NB4 (cell line): ENCODE measurements at regions not wholly inside any gene's neighbourhood (a gene's known extent, or its start where the extent isn't known, plus 50 kb on each side); places are given as distances from the start of the nearest gene placed in this dataset.
A peak's percentile ranks its signal among the peaks of the same experiment; 100 is the strongest.

Source experiments
- DNase-seq: peaks from one replicate; pipeline ENCODE4 v3.0.0; 2010; ENCODE audit warnings: low read depth
- H3K4me3 ChIP-seq: one replicate; pipeline ENCODE4 v1.5.1; 2011; ENCODE audit warnings: mild to moderate bottlenecking, low read depth, low read length, moderate library complexity
- CTCF ChIP-seq: IDR thresholded peaks from one replicate; pipeline ENCODE4 v1.5.1; 2012; ENCODE audit warnings: low read depth, low read length
- MYC ChIP-seq: IDR thresholded peaks from 2 replicates; pipeline ENCODE4 v1.6.1; 2011; ENCODE audit warnings: low read depth, low read length
- POLR2A ChIP-seq: IDR thresholded peaks from 2 replicates; pipeline ENCODE4 v1.6.1; 2011; ENCODE audit warnings: mild to moderate bottlenecking; ENCODE audit not compliant: insufficient read length; ENCODE audit errors: extremely low read depth
- TF ChIP-seq, protein P1 (sequence below): IDR thresholded peaks from 2 replicates; pipeline ENCODE4 v1.6.1; 2011; ENCODE audit warnings: low read depth, low read length

- DNase-seq: no peak
- TF ChIP-seq POLR2A (no peak), CTCF (no peak), MYC (no peak)
- no peak overlapping the region for H3K4me3 ChIP-seq
Measured at GRCh38 chr7:106606120-106606519, 54.8 kb downstream of the CCDC71L start.

DNA sequence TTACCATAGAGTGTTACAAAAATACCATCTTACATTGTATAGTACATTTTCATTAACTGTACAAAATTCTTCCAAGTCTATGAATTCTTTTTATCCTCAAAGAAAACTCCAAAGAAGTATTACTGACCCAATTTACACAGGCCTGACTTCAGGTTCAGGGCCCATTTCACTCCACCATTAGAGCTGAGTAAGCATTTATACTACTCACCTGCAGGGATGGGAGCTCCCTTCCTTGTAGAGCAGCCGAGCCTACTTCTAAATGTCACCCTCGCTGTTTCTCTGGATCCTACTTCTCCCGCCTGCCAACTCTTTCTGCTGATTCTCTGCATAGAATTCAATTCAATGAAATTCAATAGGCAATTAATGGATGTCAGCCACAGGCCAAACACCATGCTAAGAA, 56.0 kb downstream of the CCDC71L start:
- TF ChIP-seq MYC: no peak
- TF ChIP-seq CTCF: no peak
- no peak for TF ChIP-seq POLR2A
- TF ChIP-seq, protein P1, sequence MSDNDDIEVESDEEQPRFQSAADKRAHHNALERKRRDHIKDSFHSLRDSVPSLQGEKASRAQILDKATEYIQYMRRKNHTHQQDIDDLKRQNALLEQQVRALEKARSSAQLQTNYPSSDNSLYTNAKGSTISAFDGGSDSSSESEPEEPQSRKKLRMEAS: no peak
- no peak overlapping the region for H3K4me3 ChIP-seq
- DNase-seq: no peak

DNA sequence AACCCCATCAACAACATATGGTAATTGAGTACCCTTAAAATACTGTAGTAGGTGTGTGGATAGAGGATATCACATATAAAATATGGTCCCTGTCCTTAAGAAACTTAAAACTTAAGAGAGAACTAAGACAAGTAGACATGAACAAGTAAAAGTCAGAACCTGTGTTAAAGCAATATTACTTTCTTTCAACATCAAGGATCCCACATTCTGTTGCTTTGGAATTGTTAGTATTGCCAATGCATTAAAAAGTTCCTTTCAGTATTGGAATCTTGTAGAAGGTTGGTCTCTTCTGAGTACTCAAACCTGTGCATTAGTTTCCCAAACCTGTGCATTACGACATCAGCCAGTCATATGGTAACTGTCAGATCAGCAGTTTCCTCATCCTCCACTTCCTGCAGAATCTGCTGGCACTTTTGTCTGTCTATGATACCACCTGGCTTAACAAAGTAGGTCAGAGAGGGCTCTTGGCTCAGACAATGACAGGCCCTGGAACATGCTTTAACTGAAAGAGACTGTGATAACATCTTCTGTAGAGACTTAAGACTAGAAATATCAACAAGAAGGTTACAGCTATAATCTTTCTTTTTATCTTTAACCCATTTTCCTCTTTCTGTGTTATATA, 56.5 kb downstream of the CCDC71L start:
- peak; percentile 32 for DNase-seq
- TF ChIP-seq, protein P1: peak; percentile 47; the same call in 1 of the 2 replicates
- no peak for TF ChIP-seq CTCF
- H3K4me3 ChIP-seq: no peak overlapping the region

DNA sequence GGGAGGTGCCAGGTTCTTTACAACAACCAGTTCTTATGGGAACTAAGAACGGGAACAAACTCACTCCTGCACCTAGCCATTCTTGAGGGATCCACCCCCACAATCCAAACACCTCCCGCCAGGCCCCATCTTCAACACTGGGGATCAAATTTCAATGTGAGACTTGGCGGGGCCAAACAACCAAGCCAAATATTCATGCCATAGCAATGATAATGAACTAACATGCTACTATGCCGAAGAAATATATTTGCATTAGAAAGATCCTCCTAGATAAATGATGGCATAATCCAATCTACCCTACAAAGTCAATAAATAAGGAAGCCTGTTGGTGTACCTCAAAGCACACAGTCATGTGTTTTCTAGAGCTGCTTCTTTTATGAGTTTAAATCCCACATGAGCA, 57.6 kb downstream of the CCDC71L start:
- H3K4me3 ChIP-seq: no peak overlapping the region
- no peak for DNase-seq
- TF ChIP-seq, protein P1: no peak
- TF ChIP-seq MYC (no peak), POLR2A (no peak), CTCF (no peak)

GRCh38 chr7:106602062-106602461, 58.9 kb downstream of the CCDC71L start:
- TF ChIP-seq MYC (no peak), CTCF (no peak), POLR2A (no peak)
- TF ChIP-seq, protein P1: no peak
- DNase-seq: no peak
- H3K4me3 ChIP-seq: no peak overlapping the region
